Karpas-422 (cell line): ENCODE measurements at regions not wholly inside any gene's neighbourhood (a gene's known extent, or its start where the extent isn't known, plus 50 kb on each side); places are given as distances from the start of the nearest gene placed in this dataset.

ENCODE experiments used
- DNase-seq: peaks from one replicate; pipeline ENCODE4 v3.0.0-alpha.2; 2015
- H2AFZ ChIP-seq: fragments of 200-600 bp; sonication (generic); 2 replicates; pipeline ENCODE4 v1.6.1; 2014; ENCODE audit warnings: antibody characterized with exemption, low read length, mixed read lengths
- H3K27ac ChIP-seq: fragments of 200-600 bp; sonication (generic); 2 replicates; pipeline ENCODE4 v1.5.1; 2014; ENCODE audit warnings: mild to moderate bottlenecking, low read length, moderate library complexity
- H3K27me3 ChIP-seq: fragments of 200-600 bp; sonication (generic); 2 replicates; pipeline ENCODE4 v1.6.1; 2014; ENCODE audit warnings: low read length, mixed read lengths
- H3K36me3 ChIP-seq: fragments of 200-600 bp; sonication (generic); 2 replicates; pipeline ENCODE4 v1.6.1; 2014; ENCODE audit warnings: low read length, mixed read lengths; ENCODE audit not compliant: insufficient read depth
- H3K4me1 ChIP-seq: fragments of 200-600 bp; sonication (generic); 2 replicates; pipeline ENCODE4 v1.6.1; 2014; ENCODE audit warnings: mild to moderate bottlenecking, low read length, mixed read lengths
- H3K4me2 ChIP-seq: fragments of 200-600 bp; sonication (generic); 2 replicates; pipeline ENCODE4 v1.6.1; 2014; ENCODE audit warnings: low read length, low read depth, mild to moderate bottlenecking; ENCODE audit not compliant: poor library complexity, severe bottlenecking
- H3K4me3 ChIP-seq: fragments of 200-600 bp; sonication (generic); 2 replicates; pipeline ENCODE4 v1.5.1; 2014; ENCODE audit warnings: mild to moderate bottlenecking, antibody characterized with exemption, low read length, mixed read lengths
- H3K79me2 ChIP-seq: fragments of 200-600 bp; sonication (generic); 2 replicates; pipeline ENCODE4 v1.6.1; 2014; ENCODE audit warnings: mild to moderate bottlenecking, low read length, mixed read lengths
- H3K9ac ChIP-seq: fragments of 200-600 bp; sonication (generic); 2 replicates; pipeline ENCODE4 v1.6.0; 2014; ENCODE audit warnings: low read length
- H3K9me2 ChIP-seq: fragments of 200-600 bp; sonication (generic), shearing (Covaris generic); replicated peaks from 2 replicates; pipeline ENCODE4 v1.6.0; 2014; ENCODE audit warnings: mild to moderate bottlenecking, low read length, moderate library complexity; ENCODE audit not compliant: insufficient read depth
- H3K9me3 ChIP-seq: fragments of 300-700, 200-600 bp; sonication (generic); 2 replicates; pipeline ENCODE4 v1.6.1; 2014; ENCODE audit warnings: low read length, mixed read lengths
- H4K20me1 ChIP-seq: fragments of 200-600 bp; sonication (generic); 2 replicates; pipeline ENCODE4 v1.6.1; 2014; ENCODE audit warnings: mild to moderate bottlenecking, antibody characterized with exemption, low read length, low read depth; ENCODE audit not compliant: insufficient read depth

GRCh38 chr12:22799503-22799902 lies 174.5 kb downstream of the ETNK1 start:
- peaks cover 7% of the 10 kb centered on the region for H3K4me1 ChIP-seq
- H3K9me3 ChIP-seq, result no peaks in the 10 kb centered on the region
- no peaks in the 10 kb centered on the region for H4K20me1 ChIP-seq
- H3K36me3 ChIP-seq, result no peaks in the 10 kb centered on the region
- H3K79me2 ChIP-seq, result no peaks in the 10 kb centered on the region
- H3K9ac ChIP-seq, result no peak overlapping the region
- H3K4me2 ChIP-seq, result no peak overlapping the region
- no peak overlapping the region for H3K27ac ChIP-seq
- no peak overlapping the region for H3K4me3 ChIP-seq
- H3K27me3 ChIP-seq, result no peaks in the 10 kb centered on the region
- DNase-seq, result no peak
- no peaks in the 10 kb centered on the region for H3K9me2 ChIP-seq
- H2AFZ ChIP-seq, result no peak overlapping the region

GRCh38 chr12:22800332-22800731 lies 175.4 kb downstream of the ETNK1 start:
- Histone ChIP-seq H3K36me3 (no peaks in the 10 kb centered on the region), H3K27me3 (no peaks in the 10 kb centered on the region), H4K20me1 (no peaks in the 10 kb centered on the region), H3K27ac (no peak overlapping the region), H3K9me3 (no peaks in the 10 kb centered on the region), H3K4me2 (no peak overlapping the region), H3K4me3 (no peak overlapping the region), H2AFZ (no peak overlapping the region), H3K9me2 (no peaks in the 10 kb centered on the region), H3K9ac (no peak overlapping the region), H3K79me2 (no peaks in the 10 kb centered on the region), H3K4me1 (peaks cover 7% of the 10 kb centered on the region)
- DNase-seq, result no peak

GRCh38 chr12:22802883-22803630 lies 178.1 kb downstream of the ETNK1 start:
- DNase-seq, result no peak
- H4K20me1 ChIP-seq, result no peaks in the 10 kb centered on the region
- no peak overlapping the region for H3K4me2 ChIP-seq
- no peak overlapping the region for H3K27ac ChIP-seq
- H2AFZ ChIP-seq, result no peak overlapping the region
- no peaks in the 10 kb centered on the region for H3K9me2 ChIP-seq
- H3K9ac ChIP-seq, result no peak overlapping the region
- H3K79me2 ChIP-seq, result no peaks in the 10 kb centered on the region
- H3K9me3 ChIP-seq, result no peaks in the 10 kb centered on the region
- H3K27me3 ChIP-seq, result no peaks in the 10 kb centered on the region
- no peaks in the 10 kb centered on the region for H3K36me3 ChIP-seq
- no peak overlapping the region for H3K4me3 ChIP-seq
- peaks cover 7% of the 10 kb centered on the region for H3K4me1 ChIP-seq

- Histone ChIP-seq H3K9me2 (no peaks in the 10 kb centered on the region), H4K20me1 (no peaks in the 10 kb centered on the region), H3K9me3 (no peaks in the 10 kb centered on the region), H3K4me2 (no peak overlapping the region), H3K9ac (no peak overlapping the region), H2AFZ (no peak overlapping the region), H3K36me3 (no peaks in the 10 kb centered on the region), H3K27ac (no peak overlapping the region), H3K79me2 (no peaks in the 10 kb centered on the region), H3K4me3 (no peak overlapping the region), H3K4me1 (peaks cover 7% of the 10 kb centered on the region), H3K27me3 (no peaks in the 10 kb centered on the region)
- DNase-seq, result no peak
Measured at GRCh38 chr12:22803725-22804124, 178.8 kb downstream of the ETNK1 start.

- no peaks in the 10 kb centered on the region for H3K36me3 ChIP-seq
- no peak overlapping the region for H3K9ac ChIP-seq
- no peak overlapping the region for H3K27ac ChIP-seq
- H4K20me1 ChIP-seq, result no peaks in the 10 kb centered on the region
- no peaks in the 10 kb centered on the region for H3K9me2 ChIP-seq
- H3K4me1 ChIP-seq, result no peaks in the 10 kb centered on the region
- H3K4me3 ChIP-seq, result no peak overlapping the region
- H3K4me2 ChIP-seq, result no peak overlapping the region
- no peaks in the 10 kb centered on the region for H3K79me2 ChIP-seq
- H2AFZ ChIP-seq, result no peak overlapping the region
- no peak for DNase-seq
- H3K27me3 ChIP-seq, result no peaks in the 10 kb centered on the region
- H3K9me3 ChIP-seq, result no peaks in the 10 kb centered on the region
Measured at GRCh38 chr12:22808860-22809259, 183.9 kb downstream of the ETNK1 start.

GRCh38 chr12:22810036-22810435 lies 185.1 kb downstream of the ETNK1 start:
- Histone ChIP-seq H3K9ac (no peak overlapping the region), H3K9me2 (no peaks in the 10 kb centered on the region), H3K79me2 (no peaks in the 10 kb centered on the region), H4K20me1 (no peaks in the 10 kb centered on the region), H3K27me3 (no peaks in the 10 kb centered on the region), H3K27ac (no peak overlapping the region), H3K4me1 (no peaks in the 10 kb centered on the region), H3K9me3 (no peaks in the 10 kb centered on the region), H3K4me3 (no peak overlapping the region), H2AFZ (no peak overlapping the region), H3K36me3 (no peaks in the 10 kb centered on the region), H3K4me2 (no peak overlapping the region)
- no peak for DNase-seq

GRCh38 chr12:22812531-22812930 lies 187.6 kb downstream of the ETNK1 start:
- no peaks in the 10 kb centered on the region for H3K79me2 ChIP-seq
- H3K27me3 ChIP-seq, result no peaks in the 10 kb centered on the region
- H3K4me1 ChIP-seq, result no peaks in the 10 kb centered on the region
- no peak for DNase-seq
- no peak overlapping the region for H3K27ac ChIP-seq
- H2AFZ ChIP-seq, result no peak overlapping the region
- no peaks in the 10 kb centered on the region for H4K20me1 ChIP-seq
- no peak overlapping the region for H3K4me2 ChIP-seq
- no peak overlapping the region for H3K9ac ChIP-seq
- H3K4me3 ChIP-seq, result no peak overlapping the region
- H3K36me3 ChIP-seq, result no peaks in the 10 kb centered on the region
- H3K9me2 ChIP-seq, result no peaks in the 10 kb centered on the region
- H3K9me3 ChIP-seq, result no peaks in the 10 kb centered on the region

GRCh38 chr12:22821985-22822384 lies 197.0 kb downstream of the ETNK1 start:
- no peak for DNase-seq
- H3K27me3 ChIP-seq, result no peaks in the 10 kb centered on the region
- no peaks in the 10 kb centered on the region for H3K9me3 ChIP-seq
- no peaks in the 10 kb centered on the region for H3K36me3 ChIP-seq
- H2AFZ ChIP-seq, result no peak overlapping the region
- no peak overlapping the region for H3K27ac ChIP-seq
- H3K4me3 ChIP-seq, result no peak overlapping the region
- no peaks in the 10 kb centered on the region for H3K9me2 ChIP-seq
- H3K79me2 ChIP-seq, result no peaks in the 10 kb centered on the region
- no peaks in the 10 kb centered on the region for H4K20me1 ChIP-seq
- H3K4me1 ChIP-seq, result no peaks in the 10 kb centered on the region
- H3K9ac ChIP-seq, result no peak overlapping the region
- H3K4me2 ChIP-seq, result no peak overlapping the region
